ENCODE measurements at regions not wholly inside any gene's neighbourhood (a gene's known extent, or its start where the extent isn't known, plus 50 kb on each side); places are given as distances from the start of the nearest gene placed in this dataset.
"Not testable (repeated sequence)": the region's sequence is repeated elsewhere in the genome, so short reads cannot be mapped to it uniquely, and the experiment has no call there.

DNA sequence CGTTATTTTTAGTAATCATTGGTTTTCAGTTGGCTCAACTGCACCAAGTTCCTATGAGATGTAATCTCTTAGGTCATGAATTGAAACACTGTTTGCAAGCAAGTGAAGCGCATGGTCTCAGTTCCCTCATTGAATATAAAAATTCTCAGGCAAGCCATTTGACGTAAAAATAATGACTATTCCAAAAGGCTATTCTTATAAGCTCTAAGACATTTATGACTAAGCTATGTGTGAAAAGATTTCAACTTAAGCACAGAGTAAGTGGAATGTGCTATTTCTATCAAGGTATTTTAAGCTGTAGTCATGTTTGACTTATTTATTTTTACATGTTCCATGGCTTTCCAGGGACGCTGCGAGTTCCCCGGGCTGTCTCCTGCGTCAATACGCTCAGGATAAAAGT is 248.5 kb downstream of the THBS2 start:
- TF ChIP-seq, protein P1, sequence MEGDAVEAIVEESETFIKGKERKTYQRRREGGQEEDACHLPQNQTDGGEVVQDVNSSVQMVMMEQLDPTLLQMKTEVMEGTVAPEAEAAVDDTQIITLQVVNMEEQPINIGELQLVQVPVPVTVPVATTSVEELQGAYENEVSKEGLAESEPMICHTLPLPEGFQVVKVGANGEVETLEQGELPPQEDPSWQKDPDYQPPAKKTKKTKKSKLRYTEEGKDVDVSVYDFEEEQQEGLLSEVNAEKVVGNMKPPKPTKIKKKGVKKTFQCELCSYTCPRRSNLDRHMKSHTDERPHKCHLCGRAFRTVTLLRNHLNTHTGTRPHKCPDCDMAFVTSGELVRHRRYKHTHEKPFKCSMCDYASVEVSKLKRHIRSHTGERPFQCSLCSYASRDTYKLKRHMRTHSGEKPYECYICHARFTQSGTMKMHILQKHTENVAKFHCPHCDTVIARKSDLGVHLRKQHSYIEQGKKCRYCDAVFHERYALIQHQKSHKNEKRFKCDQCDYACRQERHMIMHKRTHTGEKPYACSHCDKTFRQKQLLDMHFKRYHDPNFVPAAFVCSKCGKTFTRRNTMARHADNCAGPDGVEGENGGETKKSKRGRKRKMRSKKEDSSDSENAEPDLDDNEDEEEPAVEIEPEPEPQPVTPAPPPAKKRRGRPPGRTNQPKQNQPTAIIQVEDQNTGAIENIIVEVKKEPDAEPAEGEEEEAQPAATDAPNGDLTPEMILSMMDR (conservative IDR thresholded peaks at IDR 0.05), result no peak
- TF ChIP-seq ZFX (IDR thresholded peaks at IDR 0.05), result no peak
- no peak overlapping the region for H3K27ac ChIP-seq

DNA sequence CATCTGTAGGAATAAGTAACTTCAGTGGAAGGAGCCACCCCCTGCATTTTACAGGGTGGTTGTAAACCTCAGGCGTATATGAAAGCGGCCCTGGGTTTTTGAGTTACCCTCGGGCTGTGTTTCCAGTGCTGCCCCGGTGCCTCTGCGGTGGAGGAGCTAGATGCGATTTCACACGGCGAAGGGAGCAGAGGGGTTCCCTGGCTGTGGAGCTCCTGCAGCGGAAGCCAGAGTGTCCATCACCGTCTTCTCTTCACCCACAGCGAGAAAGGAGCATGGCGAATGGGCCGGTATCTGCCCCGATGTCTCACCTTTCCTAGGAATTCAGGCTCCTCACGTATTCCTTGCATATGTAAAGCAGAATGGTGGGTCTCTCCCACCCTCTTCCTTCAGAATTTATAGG is 253.6 kb downstream of the THBS2 start:
- TF ChIP-seq, protein P1 (conservative IDR thresholded peaks at IDR 0.05), result no peak
- no peak for TF ChIP-seq ZFX (IDR thresholded peaks at IDR 0.05)
- no peak overlapping the region for H3K27ac ChIP-seq

DNA sequence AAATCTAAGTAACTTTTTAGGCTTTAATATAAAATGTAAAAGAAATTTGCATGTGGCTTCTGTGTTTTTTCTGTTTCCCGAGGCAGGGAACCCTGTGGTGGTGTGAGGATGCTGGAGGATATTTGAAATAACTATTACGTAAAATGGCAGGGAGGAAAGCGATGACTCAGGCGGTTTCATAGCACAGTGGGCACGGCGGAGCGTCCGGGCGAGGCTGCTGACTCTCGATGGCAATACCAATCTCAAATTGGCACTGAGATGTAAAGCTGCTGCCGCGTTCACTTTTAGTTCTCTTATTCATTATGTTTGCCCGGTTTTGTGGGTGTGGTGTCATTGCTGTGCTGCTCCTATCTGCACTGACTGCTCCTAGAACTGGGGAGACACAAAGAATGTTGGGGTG is 254.3 kb downstream of the THBS2 start:
- no peak overlapping the region for H3K27ac ChIP-seq
- TF ChIP-seq, protein P1 (conservative IDR thresholded peaks at IDR 0.05), result no peak
- TF ChIP-seq ZFX (IDR thresholded peaks at IDR 0.05), result no peak

DNA sequence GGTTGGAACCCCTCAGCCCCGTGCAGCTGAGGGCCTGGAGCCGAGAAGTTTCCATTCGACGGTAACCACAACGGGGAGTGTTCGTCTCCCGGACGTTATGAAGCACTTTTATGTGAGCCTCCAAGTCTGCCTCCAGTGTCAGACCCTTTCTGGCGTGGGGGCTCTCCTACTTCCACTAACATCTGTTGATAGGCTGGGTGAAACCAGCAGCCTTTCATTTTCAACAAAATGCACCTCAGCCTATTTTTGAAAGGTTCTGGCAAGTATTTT is 257.4 kb downstream of the THBS2 start:
- TF ChIP-seq ZFX (IDR thresholded peaks at IDR 0.05), result no peak
- TF ChIP-seq, protein P1 (conservative IDR thresholded peaks at IDR 0.05), result no peak
- H3K27ac ChIP-seq, result no peak overlapping the region

DNA sequence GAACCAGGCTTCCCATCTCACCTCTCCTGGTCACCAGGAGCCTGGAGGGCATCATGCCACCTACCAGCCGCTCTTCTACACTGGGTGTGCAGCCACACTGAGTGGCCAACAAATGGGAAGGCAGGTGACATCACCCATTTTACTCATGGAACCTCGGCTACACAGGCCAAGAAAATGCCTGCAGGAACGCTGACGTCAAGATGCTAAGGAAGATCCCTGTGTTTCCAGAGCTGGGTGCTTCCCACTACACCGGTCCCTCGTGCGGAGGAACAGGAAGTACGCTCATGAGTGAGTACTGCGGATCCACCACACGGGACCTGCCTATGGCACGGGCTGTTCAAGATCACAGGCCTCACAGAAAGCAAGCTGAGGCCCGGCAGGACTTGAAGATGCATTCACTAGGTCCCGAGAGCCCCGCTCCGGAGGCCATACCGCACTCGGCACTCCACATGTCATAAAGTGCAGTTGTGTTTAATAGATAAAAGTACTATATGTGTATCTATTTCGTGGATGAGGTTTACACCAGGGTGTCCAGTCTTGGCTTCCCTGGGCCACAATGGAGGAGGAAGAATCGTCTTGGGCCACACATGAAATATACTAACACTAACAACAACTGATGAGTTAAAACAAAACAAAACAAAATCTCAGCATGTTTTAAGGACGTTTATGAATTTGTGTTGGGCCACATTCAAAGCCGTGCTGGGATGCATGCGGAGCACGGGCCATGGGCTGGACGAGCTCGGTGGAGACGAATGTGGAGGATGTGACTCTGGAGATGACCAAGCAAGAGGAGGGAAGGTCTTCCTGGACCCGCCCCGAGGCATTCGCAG is 257.9 kb downstream of the THBS2 start:
- no peak overlapping the region for H3K27ac ChIP-seq
- TF ChIP-seq ZFX (IDR thresholded peaks at IDR 0.05), result no peak
- TF ChIP-seq, protein P1 (conservative IDR thresholded peaks at IDR 0.05), result no peak

DNA sequence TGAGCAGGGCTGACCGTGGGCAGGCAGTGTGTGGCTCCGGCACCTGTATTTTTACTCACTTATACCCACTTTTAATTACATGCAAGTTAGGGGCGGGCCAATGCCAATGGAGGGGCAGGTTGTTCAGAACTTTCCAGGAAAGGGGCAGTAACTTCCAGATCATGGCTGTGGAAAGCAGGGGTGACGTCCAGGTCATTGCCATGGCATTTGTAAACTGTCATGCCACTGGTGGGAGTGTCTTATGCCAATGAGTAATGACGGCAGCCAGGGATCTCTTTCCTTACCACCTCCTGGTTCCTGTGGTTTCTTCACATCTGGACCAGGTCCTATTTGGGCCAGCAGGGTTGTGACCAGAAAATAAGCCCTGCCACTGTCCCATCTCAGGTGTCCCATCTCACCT is 258.7 kb downstream of the THBS2 start:
- no peak overlapping the region for H3K27ac ChIP-seq
- TF ChIP-seq, protein P1 (conservative IDR thresholded peaks at IDR 0.05), result no peak
- no peak for TF ChIP-seq ZFX (IDR thresholded peaks at IDR 0.05)

DNA sequence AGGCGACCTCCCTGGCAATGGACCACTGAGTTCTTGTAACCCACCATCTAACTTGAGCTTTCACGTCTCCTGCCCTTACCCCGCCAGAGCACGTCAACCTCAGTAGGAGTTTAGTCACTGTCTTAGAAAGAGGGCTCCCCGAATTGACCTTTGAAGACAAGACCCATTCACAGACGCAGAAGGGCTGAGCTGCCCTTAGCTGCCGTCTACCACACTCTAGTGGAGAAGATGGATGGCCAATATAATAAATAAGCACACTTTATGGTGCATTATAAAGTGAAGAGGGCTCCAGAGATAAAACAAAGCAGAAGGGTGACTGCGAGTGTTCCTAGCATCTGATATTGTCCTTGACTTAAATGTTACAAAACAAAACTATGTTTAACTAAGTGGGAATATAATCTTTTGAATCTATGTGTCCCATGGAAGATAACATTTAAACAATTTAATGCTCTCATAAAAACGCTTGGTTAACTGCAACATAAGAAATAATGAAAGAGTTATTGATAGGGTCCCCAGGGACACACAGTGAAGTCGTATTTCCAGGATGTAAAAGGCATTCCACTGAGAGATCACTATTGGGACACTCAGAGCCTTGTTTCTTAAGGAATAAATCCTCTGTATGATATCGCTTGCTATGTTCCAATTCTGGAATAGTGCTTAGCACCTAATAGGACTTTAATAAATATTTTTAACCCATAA is 261.1 kb downstream of the THBS2 start:
- no peak overlapping the region for H3K27ac ChIP-seq

DNA sequence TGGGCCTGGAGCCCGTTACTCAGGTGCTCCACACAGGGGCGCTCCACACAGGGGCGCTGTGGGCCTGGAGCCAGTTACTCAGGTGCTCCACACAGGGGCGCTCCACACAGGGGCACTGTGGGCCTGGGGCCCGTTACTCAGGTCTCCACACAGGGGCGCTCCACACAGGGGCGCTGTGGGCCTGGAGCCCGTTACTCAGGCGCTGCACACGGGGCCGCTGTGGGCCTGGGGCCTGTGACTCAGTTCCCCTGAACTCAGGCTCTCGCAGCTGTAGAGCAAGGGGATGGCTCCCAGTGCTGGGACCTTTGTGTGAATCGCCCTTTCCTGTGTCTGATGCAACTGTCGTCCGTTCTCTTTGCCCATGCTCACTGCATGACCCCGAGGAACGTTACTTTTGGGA is 262.0 kb downstream of the THBS2 start:
- H3K27ac ChIP-seq, result not testable (repeated sequence)

More for the DNA sequence above, 261.1 kb downstream of the THBS2 start:
- TF ChIP-seq, protein P1 (conservative IDR thresholded peaks at IDR 0.05), result no peak
- no peak for TF ChIP-seq ZFX (IDR thresholded peaks at IDR 0.05)
